ENCODE measurements at regions not wholly inside any gene's neighbourhood (a gene's known extent, or its start where the extent isn't known, plus 50 kb on each side); places are given as distances from the start of the nearest gene placed in this dataset.
A peak's percentile ranks its signal among the peaks of the same experiment; 100 is the strongest.
"Not testable (repeated sequence)": the region's sequence is repeated elsewhere in the genome, so short reads cannot be mapped to it uniquely, and the experiment has no call there.

DNA sequence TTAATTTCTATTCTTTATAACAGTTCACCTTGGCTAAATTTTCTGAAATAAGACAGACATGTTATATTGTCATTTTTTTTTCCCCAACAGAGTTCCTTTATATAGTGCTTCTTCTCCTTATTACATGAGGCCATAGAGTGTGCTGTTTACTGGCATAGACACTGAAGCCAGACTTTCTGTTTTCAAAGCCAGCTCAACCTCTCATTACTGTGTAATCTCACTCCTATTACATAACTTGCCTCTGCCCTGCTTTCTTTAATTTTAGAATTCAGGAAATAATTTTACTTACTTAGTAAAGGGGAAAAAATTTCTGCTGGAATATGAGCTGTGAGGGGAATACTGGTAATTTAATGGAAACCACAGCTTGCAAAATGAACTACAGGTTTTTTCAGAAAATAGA is 1380.4 kb downstream of the SLITRK1 start:
- no peak for DNase-seq

GRCh38 chr13:82480415-82480814 is 1401.9 kb downstream of the SLITRK1 start:
- DNase-seq = peak; percentile 19

DNA sequence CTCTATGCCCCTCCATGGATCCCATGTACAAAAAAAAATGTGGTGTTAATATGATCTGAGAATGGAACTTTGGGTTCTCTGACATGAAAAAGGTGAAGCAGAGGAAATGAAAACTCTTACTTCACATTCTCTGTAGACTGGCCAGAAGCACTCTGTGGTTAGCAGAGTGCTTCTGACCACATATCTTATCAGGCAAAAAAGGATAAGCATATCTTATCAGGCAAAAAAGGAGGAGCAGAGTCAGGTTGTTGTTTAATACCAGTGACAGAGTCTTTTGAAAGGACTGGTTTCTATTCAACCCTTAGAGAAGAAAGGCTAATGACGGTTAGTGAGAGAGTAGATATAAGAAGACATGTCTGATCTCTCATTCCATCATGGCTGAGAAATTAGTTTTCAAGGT is 1404.8 kb downstream of the SLITRK1 start:
- no peak for DNase-seq

- DNase-seq = no peak
Measured at GRCh38 chr13:82467626-82468025, 1414.6 kb downstream of the SLITRK1 start.

DNA sequence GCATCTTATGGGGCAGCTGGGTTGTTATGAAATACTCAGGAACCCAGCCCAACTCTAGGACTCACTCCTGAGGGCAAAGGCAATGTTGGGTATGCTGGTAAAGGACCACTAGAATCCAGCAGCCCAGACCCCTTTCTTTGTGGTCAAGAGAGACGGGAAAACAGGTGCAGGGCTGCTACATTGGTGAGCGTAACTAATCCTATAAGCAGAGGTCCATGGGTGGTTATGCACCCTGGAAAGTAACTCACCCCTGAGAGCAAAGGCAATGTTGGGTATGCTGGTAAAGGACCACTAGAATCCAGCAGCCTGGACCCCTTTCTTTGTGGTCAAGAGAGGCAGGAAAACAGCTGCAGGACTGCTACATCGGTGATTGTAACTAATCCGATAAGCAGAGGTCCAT is 1422.7 kb downstream of the SLITRK1 start:
- DNase-seq = not testable (repeated sequence)

GRCh38 chr13:82458169-82458568 is 1424.1 kb downstream of the SLITRK1 start:
- no peak for DNase-seq

- DNase-seq = not testable (repeated sequence)
Measured at GRCh38 chr13:82457548-82457947, 1424.7 kb downstream of the SLITRK1 start.

DNA sequence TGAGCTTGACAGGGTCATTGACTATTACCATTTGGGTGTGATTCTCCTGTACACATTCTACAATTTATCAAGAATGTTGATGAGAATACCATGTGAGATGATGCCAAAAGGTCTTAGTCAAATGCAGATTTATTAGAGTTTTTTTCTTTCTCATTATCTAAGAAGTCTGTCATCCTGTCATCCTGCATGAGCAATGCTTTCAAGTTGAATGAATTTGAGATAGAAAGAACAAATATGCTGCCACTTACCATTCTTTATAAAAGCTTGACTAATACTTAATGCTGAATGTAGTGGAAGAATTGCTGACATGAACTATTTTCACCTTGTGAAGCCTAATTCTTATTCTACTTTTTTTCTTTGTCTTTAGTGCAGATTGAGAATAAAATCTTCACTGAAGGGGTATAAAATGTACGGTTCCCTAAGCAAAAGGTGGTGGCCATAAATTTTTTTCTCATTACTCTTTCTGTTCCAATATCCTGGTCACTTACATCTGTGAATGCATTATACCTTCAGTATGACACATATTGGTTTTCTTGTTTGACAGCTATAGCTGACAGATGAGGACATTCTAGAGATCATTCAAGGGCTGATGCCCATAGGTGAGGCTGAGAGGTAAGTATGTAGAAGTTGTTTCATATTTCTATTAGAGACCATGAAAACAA is 1434.7 kb downstream of the SLITRK1 start:
- DNase-seq = no peak

GRCh38 chr13:82439159-82439904 is 1442.9 kb downstream of the SLITRK1 start:
- DNase-seq = no peak

- no peak for DNase-seq
Measured at GRCh38 chr13:82438320-82438719, 1444.0 kb downstream of the SLITRK1 start.

GRCh38 chr13:82436099-82436585 is 1446.1 kb downstream of the SLITRK1 start:
- DNase-seq = no peak

DNA sequence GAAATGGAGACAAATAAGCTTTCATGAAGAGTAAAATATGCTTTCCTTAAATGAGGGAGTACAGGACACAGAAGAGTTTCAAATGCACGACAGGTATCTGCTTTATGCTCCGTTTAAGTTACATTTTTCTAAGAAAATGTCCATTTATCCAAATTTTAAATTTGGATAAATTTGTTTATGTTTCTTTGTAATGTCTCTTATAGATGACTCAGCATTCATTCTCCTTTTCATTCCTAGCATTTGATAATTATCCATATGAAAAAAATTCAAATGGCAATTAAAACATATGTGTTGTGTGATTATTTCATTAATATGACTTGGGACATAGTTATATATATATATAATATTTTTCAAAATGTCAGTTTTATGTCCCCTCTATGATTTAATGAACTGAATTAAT is 1449.3 kb downstream of the SLITRK1 start:
- DNase-seq = no peak

DNA sequence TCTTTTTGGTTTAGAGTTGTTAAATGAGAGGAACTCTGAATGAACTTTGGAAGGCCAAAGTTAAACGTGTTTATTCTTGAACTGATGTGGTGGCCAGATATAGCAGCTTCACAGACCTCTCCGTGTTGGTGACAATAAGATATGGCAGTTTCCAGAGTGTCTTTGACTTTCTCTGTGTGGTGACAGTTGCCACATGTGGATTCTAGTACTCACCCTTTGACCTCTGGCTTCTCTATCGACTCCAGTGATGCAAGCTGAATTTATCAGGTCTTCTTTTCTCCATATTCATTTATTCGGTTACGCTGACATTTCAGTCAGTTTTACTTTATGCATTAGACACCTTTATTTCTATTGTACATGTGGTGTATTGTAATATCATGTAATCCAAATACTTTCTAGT is 1469.5 kb downstream of the SLITRK1 start:
- DNase-seq = no peak

DNA sequence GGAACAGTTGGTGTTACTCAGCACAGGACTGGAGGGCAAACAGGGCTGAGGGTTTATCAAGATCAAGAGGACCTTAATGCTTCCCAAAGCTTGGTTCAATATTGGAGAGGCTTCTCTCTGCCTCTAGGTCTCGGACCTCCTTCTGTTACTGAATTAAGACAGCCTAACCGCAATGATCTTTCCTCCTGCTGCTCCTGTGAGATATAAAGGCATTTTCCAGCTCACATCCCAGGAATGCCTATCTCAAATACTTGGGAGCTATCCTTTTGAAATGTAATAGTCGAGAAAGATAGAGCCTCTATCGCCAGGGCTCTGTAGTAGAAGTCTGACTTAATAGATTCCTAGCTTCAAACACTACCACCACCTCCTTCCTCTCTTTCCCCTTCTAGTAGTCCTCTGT is 1475.0 kb downstream of the SLITRK1 start:
- DNase-seq = peak; percentile 20

GRCh38 chr13:82374719-82375118 is 1507.6 kb downstream of the SLITRK1 start:
- DNase-seq = no peak

GRCh38 chr13:82370316-82370715 is 1512.0 kb downstream of the SLITRK1 start:
- peak; percentile 65 for DNase-seq

DNA sequence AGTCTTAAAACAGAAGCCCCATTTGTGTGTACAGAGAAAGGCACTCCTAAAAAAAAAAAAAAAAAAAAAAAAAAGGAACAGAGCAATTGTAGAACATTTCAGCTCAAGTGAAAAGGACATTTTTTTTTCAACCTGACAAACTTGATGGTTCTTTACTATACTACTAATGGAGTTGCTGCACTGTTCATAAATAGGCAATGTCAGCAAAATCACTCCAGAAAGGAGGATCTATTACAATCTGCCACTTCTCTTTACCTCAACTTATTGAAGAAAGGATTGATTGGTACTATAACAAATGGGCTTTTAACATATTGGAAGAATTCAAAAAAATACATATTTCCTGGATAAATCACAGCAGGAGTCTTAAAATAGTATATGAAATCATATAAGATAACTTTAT is 1517.7 kb downstream of the SLITRK1 start:
- DNase-seq = no peak

DNA sequence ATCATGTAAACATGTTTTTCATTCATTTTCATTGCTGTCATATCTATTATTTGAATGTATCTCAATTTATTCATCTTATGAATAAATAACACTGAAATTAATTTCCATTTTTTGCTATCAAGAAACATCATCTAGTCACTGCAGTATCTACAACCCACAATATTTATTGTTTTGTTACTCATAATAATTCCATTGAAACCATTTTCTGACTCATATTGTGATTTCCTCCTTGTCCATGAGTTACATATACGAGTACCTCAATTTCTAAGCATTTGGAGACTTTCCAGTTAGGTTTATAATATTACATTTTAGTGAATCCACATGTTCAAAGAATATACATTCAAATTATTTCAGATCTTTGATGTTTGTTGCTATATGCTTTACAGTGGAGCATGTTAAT is 1524.0 kb downstream of the SLITRK1 start:
- peak; percentile 73 for DNase-seq

GRCh38 chr13:82356667-82357410 is 1525.4 kb downstream of the SLITRK1 start:
- DNase-seq = peak; percentile 27

GRCh38 chr13:82344867-82345266 is 1537.4 kb downstream of the SLITRK1 start:
- DNase-seq = no peak

DNA sequence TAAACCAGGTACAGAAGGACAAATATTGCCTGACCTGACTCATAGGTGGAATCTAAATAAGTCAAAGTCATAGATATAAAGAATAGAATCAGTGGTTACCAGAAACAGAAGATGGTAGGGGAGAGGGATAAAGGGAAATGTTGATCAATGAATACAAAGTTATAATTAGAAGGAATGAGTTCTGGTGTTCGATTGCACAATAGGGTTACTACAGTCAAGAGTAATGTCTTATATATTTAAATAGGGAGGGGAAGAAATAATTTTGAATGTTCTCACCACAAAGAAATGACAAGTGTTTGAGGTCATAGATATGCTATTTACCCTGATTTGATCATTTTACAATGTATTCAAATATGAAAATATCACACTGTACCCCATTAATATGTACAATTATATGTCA is 1541.2 kb downstream of the SLITRK1 start:
- DNase-seq = peak; percentile 32

- DNase-seq = no peak
Measured at GRCh38 chr13:82330499-82330898, 1551.8 kb downstream of the SLITRK1 start.

- DNase-seq = no peak
Measured at GRCh38 chr13:82323101-82323500, 1559.2 kb downstream of the SLITRK1 start.

DNA sequence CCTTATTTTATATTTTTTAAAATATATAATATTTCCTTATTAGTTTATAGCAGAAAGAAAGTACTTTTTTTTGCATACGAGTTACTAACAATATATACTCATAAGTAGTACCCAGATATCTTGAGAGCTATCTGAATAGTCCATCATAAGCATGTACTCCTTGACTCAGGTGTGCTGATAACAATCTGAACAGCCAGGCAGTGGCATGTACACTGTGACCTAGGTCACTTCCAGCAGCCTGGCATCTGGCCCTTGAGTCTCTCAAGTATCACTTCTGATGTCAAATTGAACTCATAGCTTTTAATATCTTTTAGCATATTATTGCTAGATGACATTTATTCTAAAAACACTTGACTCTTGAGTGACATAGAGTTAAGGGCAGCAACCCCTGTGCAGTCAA is 1576.7 kb downstream of the SLITRK1 start:
- no peak for DNase-seq

Measured in HCEC 1CT (cell line).